ENCODE measurements at regions not wholly inside any gene's neighbourhood (a gene's known extent, or its start where the extent isn't known, plus 50 kb on each side); places are given as distances from the start of the nearest gene placed in this dataset.

- H3K4me3 ChIP-seq (ENCODE audit: control insufficient read depth in 1 of 7, extremely low read depth in 1 of 7, insufficient read depth in 4 of 7, low read depth in 2 of 7, low read length in 6 of 7): no peak overlapping the region
- H3K9me3 ChIP-seq (ENCODE audit: control extremely low read depth in 1 of 5, control insufficient read depth in 4 of 5, insufficient read depth in 2 of 5, low read depth in 1 of 5, low read length in 4 of 5): no peaks in the 10 kb centered on the region
- H3K27ac ChIP-seq (ENCODE audit: insufficient read depth in 1 of 2, low read depth in 1 of 2, low read length in 2 of 2, poor library complexity in 1 of 2, severe bottlenecking in 2 of 2): no peak overlapping the region
- CTCF ChIA-PET: no interaction called here
- H3K36me3 ChIP-seq (ENCODE audit: control insufficient read depth in 4 of 4, insufficient read depth in 4 of 4, low read length in 3 of 4): no peaks in the 10 kb centered on the region
- WGBS (ENCODE audit: insufficient coverage): 83% methylated on average over 3 of the region's 4 CpGs
- H3K4me1 ChIP-seq (ENCODE audit: control extremely low read depth in 1 of 4, control insufficient read depth in 4 of 4, insufficient read depth in 4 of 4, low read length in 3 of 4): no peaks in the 10 kb centered on the region
- no peak for DNase-seq
- POLR2A ChIA-PET: no interaction called here
- H3K27me3 ChIP-seq (replicated peaks in 2 of 5; ENCODE audit: control insufficient read depth in 4 of 5, insufficient read depth in 5 of 5, low read length in 4 of 5): no peaks in the 10 kb centered on the region
Measured at GRCh38 chr4:17066972-17067371, 168.5 kb upstream of the LDB2 start.

GRCh38 chr4:17066236-17066635 lies 167.8 kb upstream of the LDB2 start:
- Histone ChIP-seq H3K36me3 (ENCODE audit: control insufficient read depth in 4 of 4, insufficient read depth in 4 of 4, low read length in 3 of 4) (no peaks in the 10 kb centered on the region), H3K27me3 (replicated peaks in 2 of 5; ENCODE audit: control insufficient read depth in 4 of 5, insufficient read depth in 5 of 5, low read length in 4 of 5) (no peaks in the 10 kb centered on the region), H3K9me3 (ENCODE audit: control extremely low read depth in 1 of 5, control insufficient read depth in 4 of 5, insufficient read depth in 2 of 5, low read depth in 1 of 5, low read length in 4 of 5) (no peaks in the 10 kb centered on the region), H3K4me3 (ENCODE audit: control insufficient read depth in 1 of 7, extremely low read depth in 1 of 7, insufficient read depth in 4 of 7, low read depth in 2 of 7, low read length in 6 of 7) (no peak overlapping the region), H3K4me1 (ENCODE audit: control extremely low read depth in 1 of 4, control insufficient read depth in 4 of 4, insufficient read depth in 4 of 4, low read length in 3 of 4) (no peaks in the 10 kb centered on the region), H3K27ac (ENCODE audit: insufficient read depth in 1 of 2, low read depth in 1 of 2, low read length in 2 of 2, poor library complexity in 1 of 2, severe bottlenecking in 2 of 2) (no peak overlapping the region)
- no CpG with 5 or more reads among the region's 1 CpG for WGBS (ENCODE audit: insufficient coverage)
- no peak for DNase-seq
- CTCF ChIA-PET: no interaction called here
- POLR2A ChIA-PET: no interaction called here

GRCh38 chr4:17065821-17066220 lies 167.4 kb upstream of the LDB2 start:
- Histone ChIP-seq H3K4me3 (ENCODE audit: control insufficient read depth in 1 of 7, extremely low read depth in 1 of 7, insufficient read depth in 4 of 7, low read depth in 2 of 7, low read length in 6 of 7) (no peak overlapping the region), H3K27ac (ENCODE audit: insufficient read depth in 1 of 2, low read depth in 1 of 2, low read length in 2 of 2, poor library complexity in 1 of 2, severe bottlenecking in 2 of 2) (no peak overlapping the region), H3K9me3 (ENCODE audit: control extremely low read depth in 1 of 5, control insufficient read depth in 4 of 5, insufficient read depth in 2 of 5, low read depth in 1 of 5, low read length in 4 of 5) (no peaks in the 10 kb centered on the region), H3K27me3 (replicated peaks in 2 of 5; ENCODE audit: control insufficient read depth in 4 of 5, insufficient read depth in 5 of 5, low read length in 4 of 5) (no peaks in the 10 kb centered on the region), H3K36me3 (ENCODE audit: control insufficient read depth in 4 of 4, insufficient read depth in 4 of 4, low read length in 3 of 4) (no peaks in the 10 kb centered on the region), H3K4me1 (ENCODE audit: control extremely low read depth in 1 of 4, control insufficient read depth in 4 of 4, insufficient read depth in 4 of 4, low read length in 3 of 4) (no peaks in the 10 kb centered on the region)
- ChIA-PET POLR2A (no interaction called here), CTCF (no interaction called here)
- no peak for DNase-seq
- 91% methylated on average over 1 of the region's 2 CpGs for WGBS (ENCODE audit: insufficient coverage)

GRCh38 chr4:17064959-17065358 lies 166.5 kb upstream of the LDB2 start:
- DNase-seq: no peak
- ChIA-PET CTCF (interaction anchor here (1.0 kb wide), 1 partner anchor 10 kb away, joined by 3 read pairs; no protein-coding TSS in a partner anchor), POLR2A (no interaction called here)
- H3K27ac ChIP-seq (ENCODE audit: insufficient read depth in 1 of 2, low read depth in 1 of 2, low read length in 2 of 2, poor library complexity in 1 of 2, severe bottlenecking in 2 of 2): no peak overlapping the region
- H3K9me3 ChIP-seq (ENCODE audit: control extremely low read depth in 1 of 5, control insufficient read depth in 4 of 5, insufficient read depth in 2 of 5, low read depth in 1 of 5, low read length in 4 of 5): no peaks in the 10 kb centered on the region
- WGBS (ENCODE audit: insufficient coverage): 93% methylated on average over 1 of the region's 4 CpGs
- no peaks in the 10 kb centered on the region for H3K27me3 ChIP-seq (replicated peaks in 2 of 5; ENCODE audit: control insufficient read depth in 4 of 5, insufficient read depth in 5 of 5, low read length in 4 of 5)
- no peaks in the 10 kb centered on the region for H3K36me3 ChIP-seq (ENCODE audit: control insufficient read depth in 4 of 4, insufficient read depth in 4 of 4, low read length in 3 of 4)
- H3K4me3 ChIP-seq (ENCODE audit: control insufficient read depth in 1 of 7, extremely low read depth in 1 of 7, insufficient read depth in 4 of 7, low read depth in 2 of 7, low read length in 6 of 7): no peak overlapping the region
- no peaks in the 10 kb centered on the region for H3K4me1 ChIP-seq (ENCODE audit: control extremely low read depth in 1 of 4, control insufficient read depth in 4 of 4, insufficient read depth in 4 of 4, low read length in 3 of 4)

- Histone ChIP-seq H3K4me1 (ENCODE audit: control extremely low read depth in 1 of 4, control insufficient read depth in 4 of 4, insufficient read depth in 4 of 4, low read length in 3 of 4) (no peaks in the 10 kb centered on the region), H3K36me3 (ENCODE audit: control insufficient read depth in 4 of 4, insufficient read depth in 4 of 4, low read length in 3 of 4) (no peaks in the 10 kb centered on the region), H3K27ac (ENCODE audit: insufficient read depth in 1 of 2, low read depth in 1 of 2, low read length in 2 of 2, poor library complexity in 1 of 2, severe bottlenecking in 2 of 2) (no peak overlapping the region), H3K9me3 (ENCODE audit: control extremely low read depth in 1 of 5, control insufficient read depth in 4 of 5, insufficient read depth in 2 of 5, low read depth in 1 of 5, low read length in 4 of 5) (no peaks in the 10 kb centered on the region), H3K27me3 (replicated peaks in 2 of 5; ENCODE audit: control insufficient read depth in 4 of 5, insufficient read depth in 5 of 5, low read length in 4 of 5) (no peaks in the 10 kb centered on the region), H3K4me3 (ENCODE audit: control insufficient read depth in 1 of 7, extremely low read depth in 1 of 7, insufficient read depth in 4 of 7, low read depth in 2 of 7, low read length in 6 of 7) (no peak overlapping the region)
- ChIA-PET CTCF (no interaction called here), POLR2A (no interaction called here)
- WGBS (ENCODE audit: insufficient coverage): 100% methylated on average over 1 of the region's 3 CpGs
- no peak for DNase-seq
Measured at GRCh38 chr4:17063888-17064287, 165.4 kb upstream of the LDB2 start.

- Histone ChIP-seq H3K36me3 (ENCODE audit: control insufficient read depth in 4 of 4, insufficient read depth in 4 of 4, low read length in 3 of 4) (no peaks in the 10 kb centered on the region), H3K4me3 (ENCODE audit: control insufficient read depth in 1 of 7, extremely low read depth in 1 of 7, insufficient read depth in 4 of 7, low read depth in 2 of 7, low read length in 6 of 7) (no peak overlapping the region), H3K4me1 (ENCODE audit: control extremely low read depth in 1 of 4, control insufficient read depth in 4 of 4, insufficient read depth in 4 of 4, low read length in 3 of 4) (no peaks in the 10 kb centered on the region), H3K9me3 (ENCODE audit: control extremely low read depth in 1 of 5, control insufficient read depth in 4 of 5, insufficient read depth in 2 of 5, low read depth in 1 of 5, low read length in 4 of 5) (no peaks in the 10 kb centered on the region), H3K27ac (ENCODE audit: insufficient read depth in 1 of 2, low read depth in 1 of 2, low read length in 2 of 2, poor library complexity in 1 of 2, severe bottlenecking in 2 of 2) (no peak overlapping the region), H3K27me3 (replicated peaks in 2 of 5; ENCODE audit: control insufficient read depth in 4 of 5, insufficient read depth in 5 of 5, low read length in 4 of 5) (no peaks in the 10 kb centered on the region)
- 100% methylated on average over 4 of the region's 4 CpGs for WGBS (ENCODE audit: insufficient coverage)
- ChIA-PET POLR2A (no interaction called here), CTCF (no interaction called here)
- no peak for DNase-seq
Measured at GRCh38 chr4:17060230-17060629, 161.8 kb upstream of the LDB2 start.

- H3K27ac ChIP-seq (ENCODE audit: insufficient read depth in 1 of 2, low read depth in 1 of 2, low read length in 2 of 2, poor library complexity in 1 of 2, severe bottlenecking in 2 of 2): no peak overlapping the region
- H3K4me3 ChIP-seq (ENCODE audit: control insufficient read depth in 1 of 7, extremely low read depth in 1 of 7, insufficient read depth in 4 of 7, low read depth in 2 of 7, low read length in 6 of 7): no peak overlapping the region
- CTCF ChIA-PET: no interaction called here
- no peaks in the 10 kb centered on the region for H3K4me1 ChIP-seq (ENCODE audit: control extremely low read depth in 1 of 4, control insufficient read depth in 4 of 4, insufficient read depth in 4 of 4, low read length in 3 of 4)
- DNase-seq: no peak
- 91% methylated on average over 7 of the region's 10 CpGs for WGBS (ENCODE audit: insufficient coverage)
- POLR2A ChIA-PET: no interaction called here
- H3K9me3 ChIP-seq (ENCODE audit: control extremely low read depth in 1 of 5, control insufficient read depth in 4 of 5, insufficient read depth in 2 of 5, low read depth in 1 of 5, low read length in 4 of 5): no peaks in the 10 kb centered on the region
- no peaks in the 10 kb centered on the region for H3K36me3 ChIP-seq (ENCODE audit: control insufficient read depth in 4 of 4, insufficient read depth in 4 of 4, low read length in 3 of 4)
- H3K27me3 ChIP-seq (replicated peaks in 2 of 5; ENCODE audit: control insufficient read depth in 4 of 5, insufficient read depth in 5 of 5, low read length in 4 of 5): no peaks in the 10 kb centered on the region
Measured at GRCh38 chr4:17058916-17059741, 160.7 kb upstream of the LDB2 start.
